Subcutaneous abdominal adipose tissue (tissue), 5 donors: ENCODE measurements at regions not wholly inside any gene's neighbourhood (a gene's known extent, or its start where the extent isn't known, plus 50 kb on each side); places are given as distances from the start of the nearest gene placed in this dataset.
"Not testable (repeated sequence)": the region's sequence is repeated elsewhere in the genome, so short reads cannot be mapped to it uniquely, and the experiment has no call there.

Source experiments
- H3K27ac ChIP-seq: one replicate; pipeline ENCODE4 v1.7.0; 2013; ENCODE audit warnings: low read depth, mild to moderate bottlenecking, inconsistent platforms, low read length, moderate library complexity
- H3K27me3 ChIP-seq, 5 donors: one replicate each; pipeline ENCODE4 v1.7.0; 2013; ENCODE audit warnings: low read length in 5 of 5, inconsistent platforms in 1 of 5; ENCODE audit not compliant: control insufficient read depth in 5 of 5, insufficient read depth in 4 of 5
- H3K36me3 ChIP-seq, 5 donors: one replicate each; pipeline ENCODE4 v1.7.0; 2013; ENCODE audit warnings: low read length in 5 of 5; ENCODE audit not compliant: control insufficient read depth in 5 of 5, insufficient read depth in 5 of 5
- H3K4me1 ChIP-seq, 5 donors: one replicate each; pipeline ENCODE4 v1.7.0; 2013; ENCODE audit warnings: low read length in 5 of 5, mild to moderate bottlenecking in 3 of 5, moderate library complexity in 1 of 5; ENCODE audit not compliant: control insufficient read depth in 5 of 5, insufficient read depth in 5 of 5
- H3K4me3 ChIP-seq, 5 donors: one replicate each; pipeline ENCODE4 v1.7.0; 2013; ENCODE audit warnings: low read length in 5 of 5, low read depth in 1 of 5
- H3K9ac ChIP-seq, 5 donors: one replicate each; pipeline ENCODE4 v1.7.0; 2013; ENCODE audit warnings: low read length in 5 of 5, mild to moderate bottlenecking in 4 of 5, moderate library complexity in 3 of 5
- H3K9me3 ChIP-seq, 5 donors: one replicate each; pipeline ENCODE4 v1.7.0; 2013; ENCODE audit warnings: low read length in 5 of 5; ENCODE audit not compliant: control insufficient read depth in 5 of 5
- donor health status: healthy.
- donor health status: healthy.
- donor health status: healthy.
- donor health status: healthy.
- donor health status: healthy.

DNA sequence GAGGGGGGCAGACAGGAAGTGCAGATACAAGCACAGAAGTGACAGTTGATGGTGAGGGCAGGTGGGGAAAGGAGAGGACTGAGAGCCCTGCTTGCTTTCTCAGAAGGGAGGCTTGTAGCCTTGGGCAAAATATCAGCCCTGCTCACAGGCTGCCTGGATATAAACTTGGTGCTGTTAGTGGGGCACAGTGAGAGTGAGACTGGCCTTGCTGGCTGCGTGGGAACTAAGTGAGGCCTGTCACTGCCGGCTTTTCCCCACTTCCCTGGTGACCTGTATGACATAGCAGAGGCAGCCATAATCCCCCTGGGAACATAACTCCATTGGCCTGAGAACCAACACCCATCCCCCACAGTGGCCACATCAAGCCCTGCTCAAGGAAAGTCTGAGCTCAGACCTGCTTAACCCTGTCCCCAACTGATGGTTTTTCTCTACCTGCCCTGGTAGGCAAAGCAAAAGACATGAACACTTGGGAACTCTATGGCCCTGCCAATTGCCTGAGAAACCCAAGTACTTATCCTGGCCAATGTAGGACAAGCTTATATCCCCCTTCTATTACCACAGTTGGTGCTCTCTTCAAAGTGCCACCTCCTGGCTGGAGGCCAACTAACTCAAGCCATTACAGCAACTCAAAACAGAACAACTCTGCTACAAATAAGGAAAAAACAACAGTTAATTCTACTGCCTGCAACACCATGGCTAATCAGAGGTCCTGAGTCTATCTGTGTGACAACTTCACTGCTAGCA lies 472.7 kb downstream of the PLPP3 start:
- Histone ChIP-seq H3K36me3 (no peaks in the 10 kb centered on the region), H3K27me3 (no peaks in the 10 kb centered on the region), H3K9ac (no peak overlapping the region), H3K4me3 (no peak overlapping the region), H3K9me3 (peaks cover 0 to 8% (median 2%) of the 10 kb centered on the region in 5 donors), H3K4me1 (no peaks in the 10 kb centered on the region), H3K27ac (no peak overlapping the region)

DNA sequence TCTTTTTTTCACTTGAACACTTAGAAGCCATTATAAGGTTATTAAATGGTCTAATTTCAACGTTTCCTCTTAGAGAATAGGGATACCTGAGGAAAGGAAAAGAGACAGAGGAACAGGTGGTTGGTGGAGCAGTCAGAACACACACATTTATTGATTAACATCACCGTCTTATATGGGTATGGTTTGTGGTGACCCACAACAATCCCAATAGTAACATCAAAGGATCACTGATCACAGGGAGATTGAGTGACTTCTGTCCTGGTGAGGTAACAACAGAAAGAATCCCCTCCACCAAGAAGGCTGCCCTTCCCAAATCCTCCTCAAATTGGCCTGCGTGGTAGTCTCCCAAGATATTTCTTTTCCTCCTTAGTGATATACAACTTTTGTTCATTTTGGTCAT lies 474.0 kb downstream of the PLPP3 start:
- Histone ChIP-seq H3K4me1 (no peaks in the 10 kb centered on the region), H3K9me3 (peaks cover 0 to 8% (median 2%) of the 10 kb centered on the region in 5 donors), H3K4me3 (no peak overlapping the region), H3K36me3 (no peaks in the 10 kb centered on the region), H3K27me3 (no peaks in the 10 kb centered on the region), H3K27ac (no peak overlapping the region), H3K9ac (no peak overlapping the region)

DNA sequence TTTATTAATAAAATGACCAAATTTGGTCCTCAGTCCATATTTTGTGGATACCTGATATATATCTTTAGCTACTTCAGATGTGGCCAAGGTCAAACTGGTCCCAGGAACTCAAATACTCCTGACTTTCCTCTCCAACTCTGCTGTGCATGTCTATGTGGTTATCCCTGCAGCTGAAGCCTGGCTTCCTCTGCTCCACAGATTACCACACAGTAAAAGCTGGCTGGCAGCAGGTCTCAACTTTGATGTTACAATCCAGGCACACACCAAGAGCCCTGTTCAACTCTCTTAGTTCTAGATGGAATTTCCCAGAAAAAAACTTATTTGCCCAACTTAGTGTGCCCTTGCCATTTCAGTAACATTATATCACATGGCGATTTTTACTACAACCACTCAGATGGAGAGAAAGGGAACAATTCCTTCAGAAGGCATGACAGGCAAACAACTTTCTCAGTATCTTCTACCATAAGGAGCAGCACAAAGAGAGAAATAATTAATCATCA lies 479.5 kb downstream of the PLPP3 start:
- Histone ChIP-seq H3K4me3 (no peak overlapping the region), H3K27me3 (no peaks in the 10 kb centered on the region), H3K9ac (no peak overlapping the region), H3K9me3 (peaks cover 0 to 8% (median 2%) of the 10 kb centered on the region in 5 donors), H3K36me3 (no peaks in the 10 kb centered on the region), H3K27ac (no peak overlapping the region), H3K4me1 (peaks cover 0 to 3% (median 0%) of the 10 kb centered on the region in 5 donors)

DNA sequence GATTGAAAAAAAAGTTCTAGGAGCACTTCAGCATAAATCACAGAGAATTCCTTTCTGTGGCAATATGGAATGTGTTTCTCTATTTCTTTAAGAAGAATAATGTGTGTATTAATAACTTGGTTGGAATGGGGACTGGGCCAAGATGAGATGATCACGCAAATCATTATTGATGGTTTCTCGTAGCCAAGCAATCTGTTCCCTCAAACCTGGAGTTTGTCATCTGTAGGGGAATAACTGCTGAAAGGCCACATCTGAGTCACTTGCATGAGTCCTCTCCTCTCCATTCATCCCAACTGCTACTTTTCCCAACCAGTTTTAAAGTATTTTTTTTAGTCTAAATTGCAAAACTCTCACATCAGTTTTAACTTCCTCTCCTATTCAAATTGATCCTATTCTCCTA lies 480.4 kb downstream of the PLPP3 start:
- Histone ChIP-seq H3K27me3 (no peaks in the 10 kb centered on the region), H3K27ac (no peak overlapping the region), H3K9ac (no peak overlapping the region), H3K36me3 (no peaks in the 10 kb centered on the region), H3K4me3 (no peak overlapping the region), H3K9me3 (peaks cover 0 to 2% (median 0%) of the 10 kb centered on the region in 5 donors), H3K4me1 (peaks cover 0 to 3% (median 0%) of the 10 kb centered on the region in 5 donors)

DNA sequence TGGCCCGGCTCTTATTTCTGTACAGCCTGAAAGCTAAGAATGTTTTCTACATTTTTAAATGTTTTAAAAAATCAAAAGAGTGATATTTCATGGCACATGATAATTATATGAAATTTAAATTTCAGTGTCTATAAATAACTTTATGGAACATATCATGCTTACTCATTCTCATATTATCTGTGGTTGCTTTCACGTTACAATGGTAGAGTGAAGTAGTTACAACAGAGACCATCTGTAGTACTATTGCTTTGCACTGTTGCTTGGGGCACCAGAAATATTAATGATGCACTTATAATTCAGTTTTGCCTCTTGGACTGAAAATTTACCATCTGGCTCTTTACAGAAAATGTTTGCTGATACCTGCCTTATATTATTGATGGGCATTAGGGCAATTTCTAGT lies 481.6 kb downstream of the PLPP3 start:
- H3K27ac ChIP-seq: no peak overlapping the region
- H3K4me3 ChIP-seq: no peak overlapping the region
- H3K9ac ChIP-seq: no peak overlapping the region
- H3K36me3 ChIP-seq: no peaks in the 10 kb centered on the region
- no peaks in the 10 kb centered on the region for H3K9me3 ChIP-seq
- no peaks in the 10 kb centered on the region for H3K27me3 ChIP-seq
- H3K4me1 ChIP-seq: peaks cover 0 to 3% (median 0%) of the 10 kb centered on the region in 5 donors

DNA sequence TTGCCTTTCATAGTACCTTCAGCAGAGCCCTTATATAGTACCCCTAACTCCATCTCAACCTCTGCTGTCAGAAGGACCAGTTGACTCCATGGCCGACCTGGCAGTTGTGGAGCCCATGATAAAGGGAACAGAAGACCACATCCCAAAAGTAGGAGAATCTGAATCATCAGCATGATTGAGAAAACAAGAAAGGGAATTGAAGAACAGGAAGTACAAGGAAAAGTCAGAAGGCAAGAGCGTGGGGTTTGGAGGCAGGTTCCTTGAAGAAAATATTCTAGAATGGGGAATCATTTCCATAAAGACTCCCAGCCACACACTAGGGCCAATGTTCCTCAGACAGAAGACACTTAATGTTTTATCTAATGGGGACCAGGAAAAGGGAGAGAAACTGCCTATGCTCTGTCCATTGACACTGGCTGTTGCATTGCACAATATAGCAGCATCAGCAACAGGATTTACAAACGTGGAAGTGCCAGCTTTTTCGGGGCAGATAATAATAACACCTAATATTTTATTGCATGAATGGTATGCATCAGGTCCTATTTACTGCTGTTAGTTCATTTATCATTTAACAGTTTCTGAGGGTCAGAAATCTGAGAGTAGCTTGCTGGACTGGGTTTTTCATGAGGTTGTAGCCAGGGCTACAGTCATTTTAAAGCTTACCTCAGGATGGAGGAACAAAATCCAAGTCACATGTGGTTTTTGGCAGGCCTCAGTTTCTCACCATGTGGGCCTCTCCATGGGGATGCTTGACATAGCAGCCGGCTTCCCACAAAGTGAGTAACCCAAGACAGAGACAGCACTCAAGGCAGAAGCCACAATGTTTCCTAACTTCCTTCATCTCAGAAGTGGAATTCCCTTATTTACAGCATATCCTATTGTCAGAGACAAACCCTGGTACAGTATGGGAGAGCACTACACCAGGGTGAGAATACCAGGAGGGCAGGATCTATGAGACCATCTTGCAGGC lies 483.4 kb downstream of the PLPP3 start:
- no peaks in the 10 kb centered on the region for H3K36me3 ChIP-seq
- H3K27me3 ChIP-seq: no peaks in the 10 kb centered on the region
- no peak overlapping the region for H3K4me3 ChIP-seq
- no peak overlapping the region for H3K27ac ChIP-seq
- H3K9me3 ChIP-seq: no peaks in the 10 kb centered on the region
- H3K9ac ChIP-seq: no peak overlapping the region
- H3K4me1 ChIP-seq: peaks cover 0 to 3% (median 0%) of the 10 kb centered on the region in 5 donors

DNA sequence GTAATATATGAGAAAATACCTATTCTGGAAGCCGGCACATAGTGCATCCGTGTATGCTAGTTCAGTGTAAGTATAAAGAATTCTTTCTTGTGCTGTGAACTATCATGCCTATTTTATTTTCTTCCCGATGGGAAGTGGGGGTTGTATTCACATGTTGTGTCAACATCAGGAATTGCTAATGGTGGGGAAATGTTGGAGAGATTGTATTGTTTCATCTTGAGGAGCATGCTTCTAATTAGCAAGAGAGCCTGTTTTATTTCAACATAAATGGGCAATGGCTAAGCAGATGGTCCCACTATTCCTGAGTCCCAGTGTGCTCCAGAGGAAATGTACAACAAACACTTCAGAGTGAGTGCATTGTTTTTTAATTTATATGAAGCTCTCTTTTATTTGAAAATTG lies 485.2 kb downstream of the PLPP3 start:
- no peak overlapping the region for H3K4me3 ChIP-seq
- no peak overlapping the region for H3K9ac ChIP-seq
- H3K4me1 ChIP-seq: peaks cover 0 to 3% (median 0%) of the 10 kb centered on the region in 5 donors
- no peaks in the 10 kb centered on the region for H3K27me3 ChIP-seq
- no peaks in the 10 kb centered on the region for H3K9me3 ChIP-seq
- no peak overlapping the region for H3K27ac ChIP-seq
- H3K36me3 ChIP-seq: no peaks in the 10 kb centered on the region

DNA sequence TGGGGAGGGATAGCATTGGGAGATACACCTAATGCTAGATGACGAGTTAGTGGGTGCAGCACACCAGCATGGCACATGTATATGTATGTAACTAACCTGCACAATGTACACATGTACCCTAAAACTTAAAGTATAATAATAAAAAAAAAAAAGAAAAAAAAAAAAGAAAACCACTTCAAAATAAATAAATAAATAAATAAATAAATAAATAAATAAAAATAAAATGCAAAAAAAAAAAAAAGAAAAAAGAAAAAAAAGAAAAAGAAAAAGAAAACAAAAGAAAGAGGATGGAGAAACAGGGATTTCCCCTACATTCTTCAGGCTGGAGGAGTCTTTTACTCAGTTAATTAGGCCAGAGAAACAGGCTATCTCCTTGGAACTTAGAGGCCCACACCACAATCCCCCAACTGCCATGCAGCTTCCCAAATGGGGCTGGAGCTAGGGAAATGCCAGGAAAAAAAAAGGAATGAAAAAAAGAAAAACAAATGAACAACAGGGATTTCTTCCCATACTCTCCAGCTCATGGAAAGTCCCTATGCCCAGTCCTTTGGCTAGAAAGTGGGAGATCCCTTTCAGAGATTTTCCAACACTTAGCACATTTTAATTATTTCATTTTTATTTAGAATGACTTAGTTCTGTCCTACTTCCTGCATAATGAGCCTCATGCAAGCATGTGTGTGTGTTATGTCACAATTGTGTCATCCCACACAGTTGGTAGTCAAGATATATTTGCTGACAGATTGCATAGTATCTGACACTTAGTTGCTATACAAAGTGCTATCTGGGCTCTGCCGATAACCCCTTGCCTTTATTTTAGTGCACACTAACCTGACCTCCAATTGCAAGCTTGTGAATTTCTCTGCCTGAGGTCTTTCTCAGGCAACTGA lies 486.4 kb downstream of the PLPP3 start:
- no peak overlapping the region for H3K9ac ChIP-seq
- peaks cover 0 to 2% (median 0%) of the 10 kb centered on the region in 5 donors for H3K9me3 ChIP-seq
- H3K4me1 ChIP-seq: peaks cover 0 to 3% (median 0%) of the 10 kb centered on the region in 5 donors
- H3K27ac ChIP-seq: no peak overlapping the region
- H3K27me3 ChIP-seq: no peaks in the 10 kb centered on the region
- H3K4me3 ChIP-seq: no peak overlapping the region
- H3K36me3 ChIP-seq: no peaks in the 10 kb centered on the region

DNA sequence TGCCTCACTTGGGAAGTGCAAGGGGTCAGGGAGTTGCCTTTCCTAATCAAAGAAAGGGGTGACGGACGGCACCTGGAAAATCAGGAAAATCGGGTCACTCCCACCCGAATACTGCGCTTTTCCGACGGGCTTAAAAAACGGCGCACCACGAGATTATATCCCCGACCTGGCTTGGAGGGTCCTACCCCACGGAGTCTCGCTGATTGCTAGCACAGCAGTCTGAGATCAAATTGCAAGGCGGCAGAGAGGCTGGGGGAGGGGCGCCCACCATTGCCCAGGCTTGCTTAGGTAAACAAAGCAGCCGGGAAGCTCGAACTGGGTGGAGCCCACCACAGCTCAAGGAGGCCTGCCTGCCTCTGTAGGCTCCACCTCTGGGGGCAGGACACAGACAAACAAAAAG lies 489.5 kb downstream of the PLPP3 start:
- H3K36me3 ChIP-seq, H3K9me3 ChIP-seq, H3K27me3 ChIP-seq, H3K4me3 ChIP-seq, H3K27ac ChIP-seq, H3K9ac ChIP-seq, H3K4me1 ChIP-seq: not testable (repeated sequence)
